GM10266 (cell line): ENCODE measurements at regions not wholly inside any gene's neighbourhood (a gene's known extent, or its start where the extent isn't known, plus 50 kb on each side); places are given as distances from the start of the nearest gene placed in this dataset.

Experiments used
- DNase-seq: peaks from one replicate; pipeline ENCODE4 v3.0.0; 2012; ENCODE audit errors: extremely low spot score
- CTCF ChIP-seq: IDR thresholded peaks from 2 replicates; pipeline ENCODE4 v1.5.1; 2012; ENCODE audit warnings: mild to moderate bottlenecking, low read depth; ENCODE audit not compliant: control insufficient read depth, insufficient read depth; ENCODE audit errors: missing control alignments

GRCh38 chr16:59058250-59058649 is 324.1 kb upstream of the GOT2 start:
- no peak for TF ChIP-seq CTCF
- DNase-seq: no peak

DNA sequence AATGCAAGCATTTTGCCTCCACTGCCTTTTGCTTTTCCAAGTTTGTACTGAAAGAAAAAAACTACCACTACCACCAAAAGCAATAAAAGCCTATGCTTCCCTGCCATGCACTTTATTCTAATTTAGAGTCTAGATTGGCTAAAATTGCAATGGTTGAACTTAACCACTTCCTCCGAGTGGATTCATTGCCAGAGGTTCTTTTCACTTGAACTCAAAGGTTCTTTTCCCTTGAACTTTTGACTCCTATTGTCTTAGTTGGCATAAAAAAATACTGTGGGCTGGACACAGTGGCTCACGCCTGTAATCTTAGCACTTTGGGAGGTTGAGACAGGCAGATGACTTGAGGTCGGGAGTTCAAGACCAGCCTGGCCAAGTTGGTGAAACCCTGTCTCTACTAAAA is 319.8 kb upstream of the GOT2 start:
- no peak for TF ChIP-seq CTCF
- no peak for DNase-seq

GRCh38 chr16:59052231-59052630 is 318.1 kb upstream of the GOT2 start:
- no peak for DNase-seq
- TF ChIP-seq CTCF: no peak

GRCh38 chr16:59048876-59049275 is 314.8 kb upstream of the GOT2 start:
- TF ChIP-seq CTCF: no peak
- DNase-seq: no peak

DNA sequence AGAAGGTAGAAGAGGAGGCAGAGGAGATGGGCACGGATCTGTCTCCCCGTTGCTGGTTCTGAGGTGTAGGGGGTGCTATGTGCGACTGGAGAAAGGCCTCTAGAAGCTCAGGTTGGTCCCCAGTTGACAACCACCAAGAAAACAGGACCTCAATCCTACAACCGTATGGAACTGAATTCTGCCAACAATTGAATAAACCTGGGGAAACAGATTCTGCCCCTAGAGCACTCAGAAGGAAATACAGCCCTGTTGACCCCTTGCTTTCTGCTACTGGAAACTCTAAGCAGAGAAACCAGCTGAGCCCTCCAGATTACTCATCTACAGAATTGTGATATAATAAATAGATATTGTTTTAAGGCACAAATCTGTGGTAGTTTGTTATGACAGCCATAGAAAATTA is 313.0 kb upstream of the GOT2 start:
- DNase-seq: no peak
- peak; percentile 12 for TF ChIP-seq CTCF

GRCh38 chr16:59046335-59046734 is 312.2 kb upstream of the GOT2 start:
- TF ChIP-seq CTCF: no peak
- no peak for DNase-seq

- DNase-seq: no peak
- no peak for TF ChIP-seq CTCF
These were observed 311.4 kb upstream of the GOT2 start for GRCh38 chr16:59045501-59045900.
